ENCODE measurements at regions not wholly inside any gene's neighbourhood (a gene's known extent, or its start where the extent isn't known, plus 50 kb on each side); places are given as distances from the start of the nearest gene placed in this dataset.

- H3K4me3 ChIP-seq (replicated peaks; ENCODE audit: low read depth, low read length) = no peak overlapping the region
- H3K27me3 ChIP-seq (replicated peaks; ENCODE audit: control insufficient read depth, insufficient read depth, low read length) = no peaks in the 10 kb centered on the region; the same call in 1 of the 2 replicates
- TF ChIP-seq CTCF (IDR thresholded peaks at IDR 0.05; ENCODE audit: insufficient read depth, low read length, poor library complexity, severe bottlenecking) = no peak
- H3K36me3 ChIP-seq (ENCODE audit: control insufficient read depth, insufficient read depth, low read length) = no peaks in the 10 kb centered on the region
- DNase-seq (ENCODE audit: extremely low read depth, insufficient read length) = no peak
Observed at GRCh38 chr3:127490271-127491023, 100.1 kb downstream of the TPRA1 start.

DNA sequence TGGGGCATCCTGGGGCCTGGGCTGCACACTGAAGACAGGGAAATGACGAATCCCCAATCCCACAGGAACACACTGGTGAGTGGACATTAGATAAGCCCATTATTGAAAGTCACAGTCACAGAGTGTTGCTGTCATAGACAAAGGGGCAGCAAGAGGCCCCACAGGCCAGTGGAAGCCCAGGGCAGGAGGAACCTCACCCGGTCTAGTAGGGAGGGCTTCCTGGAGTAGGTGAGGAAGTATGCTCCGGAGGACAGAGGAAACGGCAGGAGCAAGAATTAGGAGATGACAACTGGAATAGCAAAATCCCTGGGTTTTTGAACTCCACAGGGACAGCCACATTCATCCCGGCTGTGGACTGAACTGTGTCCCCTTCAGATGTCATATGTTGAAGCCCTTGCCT lies 101.2 kb downstream of the TPRA1 start:
- TF ChIP-seq CTCF (IDR thresholded peaks at IDR 0.05; ENCODE audit: insufficient read depth, low read length, poor library complexity, severe bottlenecking) = no peak
- no peaks in the 10 kb centered on the region for H3K36me3 ChIP-seq (ENCODE audit: control insufficient read depth, insufficient read depth, low read length)
- H3K27me3 ChIP-seq (replicated peaks; ENCODE audit: control insufficient read depth, insufficient read depth, low read length) = no peaks in the 10 kb centered on the region; the same call in 1 of the 2 replicates
- DNase-seq (ENCODE audit: extremely low read depth, insufficient read length) = no peak
- no peak overlapping the region for H3K4me3 ChIP-seq (replicated peaks; ENCODE audit: low read depth, low read length)

GRCh38 chr3:127488740-127489139 lies 101.8 kb downstream of the TPRA1 start:
- no peaks in the 10 kb centered on the region for H3K36me3 ChIP-seq (ENCODE audit: control insufficient read depth, insufficient read depth, low read length)
- H3K4me3 ChIP-seq (replicated peaks; ENCODE audit: low read depth, low read length) = no peak overlapping the region
- no peaks in the 10 kb centered on the region; the same call in 1 of the 2 replicates for H3K27me3 ChIP-seq (replicated peaks; ENCODE audit: control insufficient read depth, insufficient read depth, low read length)
- no peak for TF ChIP-seq CTCF (IDR thresholded peaks at IDR 0.05; ENCODE audit: insufficient read depth, low read length, poor library complexity, severe bottlenecking)
- DNase-seq (ENCODE audit: extremely low read depth, insufficient read length) = no peak

DNA sequence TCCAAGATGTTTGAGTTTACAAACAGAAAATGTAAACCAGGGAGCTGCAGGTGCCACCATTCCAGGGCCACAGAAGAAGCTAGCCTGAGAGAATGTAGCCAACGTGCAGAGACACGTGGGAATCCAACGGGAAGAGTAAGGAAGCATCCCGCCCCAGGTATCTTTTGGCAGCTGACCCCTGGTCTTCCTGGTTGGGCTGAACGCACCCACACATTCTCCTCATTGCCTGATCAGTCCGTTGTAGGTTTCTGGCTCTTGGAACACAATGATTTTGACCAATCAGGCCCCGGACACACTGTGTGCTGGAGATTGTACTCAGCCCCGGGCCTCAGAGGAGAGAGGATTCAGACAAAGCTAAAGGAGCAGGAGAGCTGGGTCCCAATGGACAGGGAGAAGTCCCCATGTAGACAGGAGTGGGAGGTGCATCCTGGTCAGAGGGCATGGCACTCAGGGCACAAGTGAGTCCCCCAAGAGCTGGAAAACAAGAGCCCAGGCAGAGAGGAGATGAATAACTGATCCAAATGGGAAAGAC lies 102.3 kb downstream of the TPRA1 start:
- no peak for DNase-seq (ENCODE audit: extremely low read depth, insufficient read length)

DNA sequence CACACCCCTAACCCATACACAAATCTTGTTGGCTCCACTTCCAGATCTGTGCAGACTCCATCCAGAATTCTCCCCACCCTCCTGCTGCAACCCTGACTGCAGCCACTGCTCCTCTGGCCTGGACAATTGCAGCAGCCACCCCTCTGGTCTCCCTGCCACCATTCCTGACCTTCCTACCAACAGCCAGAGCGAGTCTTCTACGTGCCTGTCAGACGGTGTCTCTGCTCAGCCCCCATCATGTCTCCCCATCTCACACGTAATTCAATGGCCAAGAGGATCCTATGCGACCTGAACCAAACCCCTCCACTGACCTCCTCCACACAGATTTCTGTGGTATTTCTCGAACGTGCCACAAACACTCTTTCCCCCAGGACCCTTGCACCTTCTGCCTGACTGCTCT lies 103.3 kb downstream of the TPRA1 start:
- no peaks in the 10 kb centered on the region; the same call in 1 of the 2 replicates for H3K27me3 ChIP-seq (replicated peaks; ENCODE audit: control insufficient read depth, insufficient read depth, low read length)
- no peak overlapping the region for H3K4me3 ChIP-seq (replicated peaks; ENCODE audit: low read depth, low read length)
- no peak for DNase-seq (ENCODE audit: extremely low read depth, insufficient read length)
- TF ChIP-seq CTCF (IDR thresholded peaks at IDR 0.05; ENCODE audit: insufficient read depth, low read length, poor library complexity, severe bottlenecking) = no peak
- H3K36me3 ChIP-seq (ENCODE audit: control insufficient read depth, insufficient read depth, low read length) = no peaks in the 10 kb centered on the region

More for the DNA sequence above, 102.3 kb downstream of the TPRA1 start:
- no peak for TF ChIP-seq CTCF (IDR thresholded peaks at IDR 0.05; ENCODE audit: insufficient read depth, low read length, poor library complexity, severe bottlenecking)
- Histone ChIP-seq H3K36me3 (ENCODE audit: control insufficient read depth, insufficient read depth, low read length) (no peaks in the 10 kb centered on the region), H3K4me3 (replicated peaks; ENCODE audit: low read depth, low read length) (no peak overlapping the region), H3K27me3 (replicated peaks; ENCODE audit: control insufficient read depth, insufficient read depth, low read length) (no peaks in the 10 kb centered on the region; the same call in 1 of the 2 replicates)

Measured in GM06990 (cell line).